ENCODE measurements at regions not wholly inside any gene's neighbourhood (a gene's known extent, or its start where the extent isn't known, plus 50 kb on each side); places are given as distances from the start of the nearest gene placed in this dataset.

DNA sequence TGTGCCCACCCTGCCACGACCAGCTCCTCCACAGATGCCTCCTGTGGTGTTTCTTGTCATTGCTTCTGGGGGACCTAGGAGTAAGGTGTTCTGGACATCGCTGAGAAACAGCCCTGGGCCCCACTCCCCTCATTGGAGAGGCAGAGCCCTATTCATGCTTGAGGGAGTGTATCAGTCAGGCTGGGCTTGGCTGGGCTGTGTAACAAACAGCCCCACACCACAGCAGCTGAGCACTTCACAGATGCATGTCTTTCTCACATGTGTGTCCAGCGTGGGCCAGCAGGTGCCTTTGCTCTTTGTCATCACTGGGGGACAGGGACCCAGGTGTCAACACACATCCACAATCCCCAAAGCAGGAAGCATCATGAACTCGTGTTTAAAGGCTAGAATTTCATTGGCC is 65.1 kb upstream of the FBRSL1 start:
- DNase-seq (ENCODE audit: low read depth in 2 of 2) = no peak

DNA sequence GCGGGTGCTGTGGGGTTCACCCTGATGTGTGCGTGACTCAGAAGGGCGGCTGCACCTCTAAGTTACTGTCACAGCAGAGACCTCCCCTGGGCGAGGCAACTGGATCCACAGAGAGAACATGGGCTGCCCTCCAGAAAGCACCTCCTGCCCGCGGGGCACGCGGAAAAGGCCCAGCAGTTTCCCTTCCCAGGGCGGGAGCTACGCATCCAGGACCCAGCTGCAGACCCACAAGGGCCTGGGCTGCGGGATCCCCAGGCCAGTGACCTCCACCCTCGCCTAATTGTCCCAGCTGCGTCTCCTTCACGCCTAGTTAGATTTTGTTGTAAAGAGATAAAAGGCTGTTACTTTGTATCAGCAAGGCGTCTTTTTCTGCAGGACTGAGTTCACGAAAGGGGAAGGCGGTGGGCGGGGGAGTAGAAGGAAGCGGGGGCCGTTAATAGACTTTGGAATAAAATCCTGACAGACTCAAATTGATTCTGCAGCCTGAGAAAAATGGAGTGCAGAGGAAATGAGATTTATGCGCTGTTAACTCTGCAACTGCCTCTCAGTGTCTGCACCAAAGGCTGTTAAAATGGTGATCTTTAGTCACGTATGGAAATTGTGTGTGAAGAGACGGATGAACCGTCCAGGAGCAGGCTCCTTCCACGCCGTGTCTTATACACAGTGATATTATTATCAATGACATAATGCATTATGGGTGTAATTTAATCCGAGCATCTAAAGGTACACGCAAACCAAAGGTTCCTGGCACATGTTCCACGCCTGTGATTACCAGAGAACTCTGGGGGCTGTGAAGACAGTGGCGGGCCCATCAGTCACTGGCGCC is 65.9 kb upstream of the FBRSL1 start:
- DNase-seq (ENCODE audit: low read depth in 2 of 2) = no peak

DNA sequence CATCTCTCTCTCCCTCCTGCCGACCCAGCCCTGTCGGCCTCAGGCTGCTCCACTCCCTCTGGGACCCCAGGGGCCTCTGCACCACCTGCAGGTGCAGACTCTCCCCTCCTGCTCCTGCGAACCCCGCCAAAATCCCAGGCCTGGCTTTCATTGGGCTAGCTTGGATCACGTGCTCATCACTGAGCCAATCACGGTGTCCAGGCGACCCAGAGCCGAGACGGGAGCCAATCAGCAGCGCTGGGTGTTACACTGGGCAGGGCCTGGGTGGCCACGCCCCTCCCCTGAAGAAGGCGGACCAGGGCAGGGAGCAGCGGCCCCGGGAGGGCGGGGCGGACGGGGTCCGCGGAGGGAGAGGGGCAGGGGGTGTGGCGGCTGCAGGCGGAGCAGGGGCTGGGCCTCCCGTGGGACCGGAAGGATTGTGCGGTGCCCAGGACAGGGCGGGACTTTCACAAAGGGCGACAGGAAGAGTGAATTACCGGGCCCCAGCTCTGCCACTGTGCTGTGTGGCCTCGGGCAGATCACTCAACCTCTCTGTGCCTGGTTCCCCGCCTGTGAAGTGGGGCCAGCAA is 66.6 kb upstream of the FBRSL1 start:
- no peak for DNase-seq (ENCODE audit: low read depth in 2 of 2)

DNA sequence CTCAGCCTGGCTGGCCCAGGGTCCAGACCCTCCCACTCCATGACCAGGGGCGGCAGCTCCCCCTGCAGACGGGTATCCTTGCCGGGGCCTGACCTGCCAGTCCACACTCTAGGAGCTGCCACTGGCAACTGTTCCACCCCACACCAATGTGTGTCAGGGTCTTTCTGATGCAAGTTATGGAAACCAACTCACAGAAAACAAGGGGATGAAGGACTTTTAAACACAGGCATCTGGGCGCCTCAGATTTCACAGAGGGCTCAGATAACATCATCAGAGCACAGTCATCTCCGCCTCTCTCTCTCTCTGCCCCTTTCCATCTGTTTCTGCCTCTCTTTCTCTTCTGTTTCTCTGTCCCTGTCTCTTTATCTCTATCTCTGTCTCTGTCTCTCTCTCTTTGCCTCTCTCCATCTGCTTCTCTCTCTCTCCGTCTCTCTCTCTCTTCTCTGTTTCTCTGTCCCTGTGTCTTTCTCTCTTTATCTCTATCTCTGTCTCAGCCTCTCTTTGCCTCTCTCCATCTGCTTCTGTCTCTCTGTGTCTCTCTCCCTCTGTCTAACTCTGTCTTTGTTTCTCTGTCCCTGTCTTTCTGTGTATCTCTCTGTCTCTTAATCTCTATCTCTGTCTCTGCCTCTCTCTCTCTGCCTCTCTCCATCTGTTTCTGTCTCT is 67.4 kb upstream of the FBRSL1 start:
- DNase-seq (ENCODE audit: low read depth in 2 of 2) = no peak

DNA sequence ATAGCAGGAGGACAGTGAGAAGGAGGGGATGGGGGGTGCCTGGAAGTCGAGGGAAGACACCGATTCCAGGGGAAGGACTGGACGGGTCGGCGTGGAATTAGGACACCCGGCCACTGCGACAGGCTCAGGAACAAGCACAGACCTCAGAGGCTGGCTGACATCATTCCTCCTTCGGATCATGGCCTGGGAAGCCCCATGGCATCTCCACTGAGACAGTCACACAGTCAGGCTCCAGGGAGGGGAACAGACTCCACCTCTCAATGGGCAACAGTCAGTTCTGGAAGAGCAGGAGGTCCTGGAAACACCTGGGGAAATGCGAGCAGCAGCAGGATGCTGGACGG is 67.9 kb upstream of the FBRSL1 start:
- no peak for DNase-seq (ENCODE audit: low read depth in 2 of 2)

DNA sequence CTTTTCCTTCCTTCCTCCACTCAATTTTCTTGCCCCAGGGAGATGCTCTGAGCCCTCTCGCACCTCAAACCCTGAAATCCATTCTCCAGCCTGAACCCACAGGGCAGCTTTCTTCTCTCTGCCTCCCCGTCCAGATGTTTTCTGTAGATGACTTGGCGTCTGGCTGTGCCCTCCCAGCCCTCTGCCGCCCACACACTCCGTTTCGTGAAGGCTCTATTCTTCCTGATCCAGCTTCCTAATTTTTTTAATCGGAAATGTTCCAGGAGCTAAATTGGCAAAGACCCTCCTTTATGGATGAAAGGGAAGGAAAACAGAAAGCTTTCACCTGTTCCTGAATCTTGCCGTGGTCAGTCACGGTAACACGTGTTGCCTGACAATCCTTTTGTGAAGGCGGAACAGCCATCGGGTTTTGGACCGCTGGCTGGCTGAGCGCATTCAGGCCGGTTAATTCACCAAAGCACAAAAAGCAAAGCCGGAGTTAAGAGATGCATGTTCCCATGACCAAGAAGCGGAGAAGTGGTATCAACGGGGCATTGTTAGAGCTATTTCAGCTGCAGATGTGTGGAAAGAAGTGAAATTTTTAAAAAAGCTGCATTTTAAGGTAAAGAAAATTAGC is 70.2 kb upstream of the FBRSL1 start:
- DNase-seq (ENCODE audit: low read depth in 2 of 2) = no peak

DNA sequence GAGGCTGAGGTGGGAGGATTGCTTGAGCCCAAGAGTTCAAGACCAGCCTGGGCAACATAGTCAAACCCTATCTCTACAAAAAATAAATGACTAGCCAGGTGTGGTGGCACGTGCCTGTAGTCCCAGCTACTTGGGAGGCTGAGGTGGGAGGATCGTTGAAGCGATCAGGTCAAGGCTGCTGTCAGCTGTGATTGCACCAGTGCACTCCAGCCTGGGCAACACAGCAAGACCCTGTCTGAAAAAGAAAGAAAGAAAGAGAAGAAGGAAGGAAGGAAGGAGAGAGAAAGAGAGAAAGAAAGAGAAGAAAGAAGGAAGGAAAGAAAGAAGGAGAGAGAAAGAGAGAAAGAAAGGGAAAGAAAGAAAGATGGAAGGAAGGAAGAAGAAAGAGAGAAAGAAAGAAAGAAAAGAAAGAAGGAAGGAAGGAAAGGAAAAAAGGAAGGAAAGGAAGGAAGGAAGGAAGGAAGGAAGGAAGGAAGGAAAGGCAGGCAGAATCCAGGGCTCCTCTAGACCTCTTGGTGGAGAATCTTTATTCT is 71.5 kb upstream of the FBRSL1 start:
- no peak for DNase-seq (ENCODE audit: low read depth in 2 of 2)

DNA sequence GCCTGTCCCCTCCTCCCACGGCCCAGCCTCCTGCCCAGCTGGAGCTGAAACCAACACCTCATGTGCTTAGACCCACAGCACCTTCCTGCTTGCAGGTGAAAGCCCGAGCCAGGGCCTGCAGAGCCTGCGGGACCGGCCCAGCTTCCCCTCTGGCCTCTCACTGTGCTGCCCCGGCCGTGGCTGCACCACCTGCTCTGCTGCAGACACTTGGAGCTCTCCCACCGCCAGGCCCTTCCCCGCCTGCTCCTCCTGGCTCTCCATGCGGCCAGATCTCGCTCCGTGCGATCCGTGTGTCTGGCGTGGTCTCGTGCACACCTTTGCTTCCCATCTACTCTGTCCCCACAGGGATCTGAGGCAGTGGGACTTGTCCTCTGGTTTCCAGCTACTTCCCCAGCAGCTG is 72.2 kb upstream of the FBRSL1 start:
- DNase-seq (ENCODE audit: low read depth in 2 of 2) = no peak

DNA sequence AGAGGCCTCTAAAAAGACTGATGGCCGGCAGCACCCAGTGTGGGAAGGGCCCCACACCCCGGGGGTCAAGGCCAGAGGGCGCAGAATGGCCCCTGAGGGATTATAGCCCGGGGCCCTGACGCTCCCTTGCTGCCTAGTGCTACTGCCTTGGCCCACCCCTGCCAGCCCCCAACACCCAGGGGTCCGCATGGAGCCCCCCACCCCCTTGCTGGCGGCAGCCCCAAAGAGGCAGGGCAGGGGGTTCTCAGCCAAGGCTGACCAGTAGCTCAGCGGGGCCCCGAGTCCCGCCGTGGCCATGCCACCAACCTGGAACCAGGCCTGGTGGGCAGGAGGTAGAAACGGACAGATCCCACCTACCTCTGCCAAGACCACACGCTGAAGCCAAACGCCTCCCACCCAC is 73.1 kb upstream of the FBRSL1 start:
- no peak for DNase-seq (ENCODE audit: low read depth in 2 of 2)

DNA sequence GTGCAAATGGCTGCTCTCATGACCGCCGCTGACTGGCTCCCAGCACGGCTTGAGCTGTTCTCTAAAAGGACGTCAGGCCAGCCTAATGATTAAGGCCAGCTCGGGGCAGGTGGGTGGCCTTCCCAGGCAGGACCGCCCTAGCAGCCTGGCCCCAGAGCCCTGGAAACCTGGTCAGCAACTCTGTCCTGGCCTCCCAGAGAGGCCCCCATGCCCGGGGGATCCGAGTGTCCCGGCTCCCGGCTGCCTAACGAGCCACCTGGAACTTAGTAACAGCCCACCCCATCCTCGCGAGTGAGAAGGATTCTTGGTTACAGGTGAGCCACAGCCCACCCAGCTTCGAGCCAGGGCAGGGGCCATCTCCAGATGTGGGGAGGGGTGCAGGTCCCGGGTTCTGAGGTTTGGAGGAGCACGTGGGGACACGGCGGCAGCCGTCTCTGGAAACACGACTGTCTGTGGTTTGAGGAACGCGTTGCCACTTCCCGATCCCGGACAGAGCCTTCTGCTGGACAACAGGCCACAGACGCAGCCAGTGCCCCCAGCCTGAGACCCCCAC is 73.8 kb upstream of the FBRSL1 start:
- DNase-seq (ENCODE audit: low read depth in 2 of 2) = no peak

DNA sequence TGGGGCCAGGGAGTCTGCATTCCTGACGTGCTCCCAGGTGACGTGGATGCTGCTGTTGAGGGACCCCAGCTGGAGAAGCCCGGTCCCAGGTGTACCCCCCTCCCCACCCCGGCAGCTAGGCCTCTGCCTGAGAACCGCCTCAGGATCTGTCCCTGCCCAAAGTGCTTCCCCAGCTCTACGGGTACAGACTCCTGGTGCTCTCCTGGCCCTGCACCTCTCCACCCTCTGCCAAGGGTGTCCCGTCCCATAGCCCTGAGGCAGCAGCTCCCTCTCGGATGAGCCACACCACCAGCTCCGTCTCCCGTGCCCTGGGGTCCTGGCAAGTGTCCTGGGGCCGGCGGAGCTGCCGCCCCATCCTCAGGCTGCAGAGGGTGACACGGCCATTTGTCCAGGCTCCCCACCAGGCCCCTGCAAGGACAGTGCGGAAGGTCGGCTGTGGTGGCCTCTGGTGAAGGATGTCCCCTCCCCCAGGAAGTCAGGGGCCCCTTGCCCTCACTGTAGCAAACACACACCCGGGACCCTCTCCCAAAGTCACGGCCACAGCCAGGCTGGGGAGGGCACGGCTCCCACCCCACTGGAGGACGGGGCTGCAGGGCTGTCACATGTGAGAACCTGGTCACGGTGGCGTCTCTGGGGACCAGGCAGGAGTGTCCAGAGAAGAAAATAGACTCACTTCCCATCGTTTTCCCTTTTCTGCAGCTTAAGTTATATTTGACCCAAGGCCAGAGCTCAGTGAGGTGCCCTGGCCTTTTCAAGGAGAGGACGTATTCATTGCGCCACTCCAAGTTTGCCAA is 74.4 kb upstream of the FBRSL1 start:
- DNase-seq (ENCODE audit: low read depth in 2 of 2) = no peak

DNA sequence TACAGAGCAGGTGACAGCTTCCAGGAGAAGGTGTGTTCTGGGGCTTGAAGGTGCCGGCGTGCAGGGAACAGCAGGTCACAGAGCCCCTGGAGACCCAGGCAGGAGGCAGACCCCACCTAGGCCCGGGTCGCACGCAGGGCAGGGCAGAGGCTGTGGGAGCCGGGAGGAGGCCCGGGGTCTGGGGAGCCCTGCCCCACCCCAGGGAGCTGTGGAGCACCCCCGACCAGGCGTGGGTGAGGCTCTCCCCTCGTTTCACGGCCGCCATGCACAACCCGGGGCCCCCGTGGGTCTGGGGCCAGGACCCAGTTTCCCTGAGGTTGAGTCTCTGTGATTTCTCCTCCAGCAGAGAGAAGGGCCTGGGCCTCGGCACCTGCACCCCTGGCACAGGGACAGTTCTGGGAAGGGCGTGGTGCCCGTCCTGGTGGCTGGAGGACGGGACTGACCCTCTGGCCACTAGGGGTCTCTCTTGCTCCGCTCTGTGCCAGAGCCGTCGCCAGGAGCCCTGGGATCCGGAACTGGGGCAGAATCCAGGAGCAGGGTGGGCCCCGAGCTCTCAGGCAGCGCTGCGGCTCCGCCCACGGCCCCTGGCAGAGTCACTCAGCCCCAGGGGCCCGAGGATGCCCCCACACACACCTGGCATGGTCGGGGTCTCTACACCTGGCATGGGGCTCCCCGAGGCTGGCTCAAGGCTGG is 75.2 kb upstream of the FBRSL1 start:
- peak; percentile 52 to 53 for DNase-seq (ENCODE audit: low read depth in 2 of 2)

DNA sequence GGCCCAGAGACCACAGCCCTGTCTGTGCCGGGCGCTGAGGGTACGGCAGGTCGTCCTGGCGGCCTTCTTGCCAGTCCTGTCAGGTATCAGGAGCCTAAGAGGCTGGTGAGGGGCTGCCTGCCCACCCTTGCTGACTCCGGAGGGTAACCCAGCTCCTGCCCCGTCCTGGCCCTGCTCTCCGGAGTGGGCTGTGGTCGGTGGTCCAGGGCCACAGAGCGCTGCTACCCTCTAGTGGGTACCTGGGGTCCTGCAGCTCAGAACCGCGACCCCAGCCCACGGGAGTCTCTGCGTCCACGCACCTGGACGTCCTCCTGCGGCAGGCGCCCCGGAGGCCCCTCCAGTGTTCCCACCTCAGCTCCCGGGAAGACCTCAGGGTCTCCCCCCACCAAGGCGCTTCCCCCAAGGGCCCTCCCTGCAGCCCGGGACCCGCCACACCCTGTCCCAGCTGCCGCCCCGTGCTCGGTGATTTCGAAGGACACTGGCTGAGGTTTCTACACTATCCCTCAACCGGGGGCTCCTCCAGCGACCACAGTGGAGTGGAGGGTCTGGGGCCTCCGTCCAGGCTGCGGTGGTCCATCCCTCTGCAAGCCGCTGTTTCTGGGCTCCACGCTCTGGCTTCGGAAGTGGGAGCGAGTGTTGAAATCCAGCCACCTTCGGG is 75.9 kb upstream of the FBRSL1 start:
- no peak for DNase-seq (ENCODE audit: low read depth in 2 of 2)

DNA sequence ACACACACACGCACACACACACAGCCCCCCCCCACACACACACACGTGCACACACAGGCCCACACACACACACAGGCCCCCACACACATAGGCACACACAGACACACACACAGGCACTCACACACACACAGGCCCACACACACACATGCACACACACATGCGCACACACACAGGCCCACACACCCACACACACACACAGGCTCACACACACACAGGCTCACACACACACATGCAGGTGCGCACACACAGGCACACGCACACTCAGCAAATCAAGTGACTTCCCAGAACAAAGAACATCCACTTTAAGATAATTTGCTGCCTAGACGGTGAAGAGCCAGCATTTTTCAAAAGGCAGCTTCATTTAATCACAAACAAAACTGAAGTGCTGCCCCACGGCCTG is 78.5 kb upstream of the FBRSL1 start:
- DNase-seq (ENCODE audit: low read depth in 2 of 2) = no peak

DNA sequence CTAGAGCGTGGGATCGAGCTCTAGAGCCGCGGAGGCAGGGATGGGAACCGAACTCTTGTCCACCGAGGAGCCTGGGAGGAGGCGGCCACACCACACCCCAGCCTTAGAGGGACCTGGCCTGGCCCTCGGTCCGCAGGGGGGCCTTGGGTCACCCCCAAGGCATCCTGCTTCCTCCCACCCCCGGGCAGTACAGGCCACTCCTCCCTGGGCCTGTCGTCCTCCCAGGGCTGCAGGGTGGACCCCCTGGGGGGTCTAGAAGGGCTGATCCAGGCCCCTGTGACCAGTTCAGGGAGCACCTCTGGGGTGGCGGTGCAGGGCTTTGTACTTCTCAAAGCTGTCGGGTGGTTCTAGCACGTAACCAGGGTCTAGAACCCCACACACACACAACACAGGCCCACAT is 79.1 kb upstream of the FBRSL1 start:
- no peak for DNase-seq (ENCODE audit: low read depth in 2 of 2)

DNA sequence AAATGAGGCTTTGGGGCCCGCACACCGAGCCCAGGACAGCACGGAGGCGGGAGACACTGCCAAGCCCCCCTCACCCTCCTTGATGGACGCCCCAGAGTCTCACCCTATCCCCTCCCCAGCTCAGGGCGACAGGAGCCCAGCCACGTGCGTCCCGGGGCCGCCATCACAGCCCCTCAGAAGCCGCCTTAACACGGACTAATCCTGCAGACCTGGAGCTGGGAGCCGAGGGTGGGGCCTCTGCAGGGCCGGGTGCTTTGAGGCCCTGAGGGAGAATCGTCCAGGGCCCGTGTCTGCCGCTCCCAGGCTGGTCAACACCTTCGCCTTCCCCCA is 79.7 kb upstream of the FBRSL1 start:
- DNase-seq (ENCODE audit: low read depth in 2 of 2) = no peak

DNA sequence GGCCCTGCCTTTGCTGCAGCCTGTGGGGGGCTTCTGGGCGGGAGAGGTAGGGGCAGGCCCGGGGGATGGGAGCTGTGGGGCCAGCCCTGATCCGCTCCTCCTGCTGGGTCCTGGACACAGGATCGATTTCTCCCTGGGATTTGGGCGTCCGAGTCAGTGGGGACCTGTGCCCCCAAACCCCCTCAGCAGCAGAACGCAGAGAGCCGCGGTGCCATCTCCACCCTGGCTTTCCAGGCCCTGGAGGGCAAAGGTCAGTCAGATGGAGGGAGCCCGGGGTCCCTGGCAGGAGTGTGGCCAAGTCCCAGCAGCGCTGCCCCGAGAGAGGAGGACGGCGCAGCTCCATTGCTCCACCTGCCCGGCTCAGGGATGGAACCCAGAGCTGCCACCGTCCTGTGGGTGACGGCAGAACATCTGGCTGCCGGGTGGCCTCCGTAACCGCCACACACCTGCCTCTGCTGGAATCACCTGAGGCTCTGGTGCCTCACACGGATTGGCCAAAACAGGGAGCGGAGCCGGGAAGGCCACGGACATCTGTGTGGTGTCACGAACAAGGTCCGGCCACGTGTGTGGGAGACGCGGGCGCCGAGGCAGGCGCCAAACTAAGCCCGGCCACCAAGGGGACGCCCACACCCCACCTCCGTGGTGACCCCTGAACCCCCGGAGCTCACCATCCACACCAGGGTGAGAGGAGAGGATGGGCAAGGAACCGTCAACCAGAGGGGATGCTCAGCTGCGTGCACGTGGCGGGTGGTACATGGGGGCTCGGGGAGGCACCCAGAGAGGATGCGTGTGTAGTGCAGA is 80.3 kb upstream of the FBRSL1 start:
- DNase-seq (ENCODE audit: low read depth in 2 of 2) = no peak

DNA sequence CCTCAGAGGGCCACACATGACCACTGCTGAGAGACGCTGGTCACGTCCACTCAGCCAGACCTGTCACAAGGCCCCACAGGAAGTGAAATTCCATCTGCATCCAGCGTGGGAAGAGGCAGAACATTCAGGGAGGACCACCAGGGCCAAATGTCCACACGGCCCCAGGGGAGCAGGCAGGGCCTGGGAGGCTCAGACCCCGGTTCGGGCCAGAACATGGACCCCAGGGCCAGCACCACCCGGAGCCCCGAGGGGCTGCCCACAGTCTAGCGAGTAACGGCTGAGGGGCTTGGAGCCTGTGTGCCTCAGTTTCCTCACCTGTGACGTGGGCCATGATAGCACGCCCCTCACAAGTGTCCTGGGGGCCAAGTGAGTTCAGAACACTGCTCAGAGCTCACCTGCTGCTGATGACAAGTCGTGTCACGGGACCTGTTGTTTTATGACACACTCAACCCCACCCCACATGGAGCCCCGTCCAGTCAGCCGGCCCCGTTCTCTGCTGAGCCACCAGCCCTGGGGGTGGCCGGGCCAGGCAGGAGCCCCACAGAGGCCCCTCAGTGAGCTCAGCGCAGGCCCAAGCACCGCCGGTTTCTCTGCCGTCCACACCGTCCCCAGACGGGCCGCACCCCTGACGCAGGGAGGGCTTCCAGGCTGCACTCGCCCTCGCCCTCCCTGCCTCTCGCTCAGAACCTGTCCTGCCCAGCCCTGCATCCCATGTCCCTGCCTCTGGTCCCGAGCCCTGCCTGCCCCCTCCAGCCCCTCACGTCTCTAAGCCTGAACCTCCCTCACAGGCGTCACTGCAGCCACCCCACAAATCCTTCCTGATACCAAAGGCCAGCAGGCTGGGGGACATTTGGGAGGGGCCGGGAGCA is 79.5 kb upstream of the GALNT9 start:
- DNase-seq (ENCODE audit: low read depth in 2 of 2) = no peak

DNA sequence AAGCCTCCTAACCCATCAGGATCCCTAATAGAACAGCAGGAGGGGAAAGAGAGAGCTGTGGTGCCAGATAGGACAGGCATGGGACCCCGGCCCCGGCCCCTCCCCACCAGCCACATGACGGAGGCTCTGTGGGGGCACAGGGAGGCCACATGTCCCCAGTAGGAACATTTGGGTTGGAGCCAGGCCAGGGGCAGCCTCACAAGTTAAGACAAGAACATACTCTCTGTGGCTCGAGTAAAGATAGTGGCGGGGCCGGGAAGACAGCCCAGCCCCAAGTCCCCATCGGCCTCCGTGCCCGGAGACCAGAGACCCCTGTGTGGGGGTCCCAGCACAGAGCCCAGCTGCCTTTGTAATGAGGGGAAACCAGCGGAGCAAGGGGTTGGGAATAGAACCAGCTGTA is 78.6 kb upstream of the GALNT9 start:
- DNase-seq (ENCODE audit: low read depth in 2 of 2) = no peak

Measured in activated CD8-positive, alpha-beta memory T cell treated with anti-CD3 and anti-CD28 coated beads for 4 hours (primary cell).